ENCODE measurements at regions not wholly inside any gene's neighbourhood (a gene's known extent, or its start where the extent isn't known, plus 50 kb on each side); places are given as distances from the start of the nearest gene placed in this dataset.

DNA sequence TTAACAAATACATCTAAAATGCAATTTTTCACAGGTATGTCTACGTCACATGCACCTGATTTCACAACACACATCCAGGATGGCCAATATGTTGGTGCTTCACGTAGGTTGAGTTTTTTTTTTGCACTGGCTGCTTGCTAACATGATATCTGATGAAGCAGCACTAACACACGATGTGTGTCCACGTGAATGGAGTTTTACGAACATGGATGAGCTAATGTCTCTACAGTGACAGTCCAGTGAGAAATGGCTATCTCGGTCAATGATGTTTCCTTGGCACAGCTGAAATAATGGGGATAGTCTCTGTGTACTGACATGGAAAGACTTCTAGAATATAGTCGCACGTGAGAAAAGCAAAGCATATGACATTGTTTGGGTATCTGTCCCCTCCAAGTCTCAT lies 563.9 kb upstream of the ADARB2 start:
- no peak for ATAC-seq

DNA sequence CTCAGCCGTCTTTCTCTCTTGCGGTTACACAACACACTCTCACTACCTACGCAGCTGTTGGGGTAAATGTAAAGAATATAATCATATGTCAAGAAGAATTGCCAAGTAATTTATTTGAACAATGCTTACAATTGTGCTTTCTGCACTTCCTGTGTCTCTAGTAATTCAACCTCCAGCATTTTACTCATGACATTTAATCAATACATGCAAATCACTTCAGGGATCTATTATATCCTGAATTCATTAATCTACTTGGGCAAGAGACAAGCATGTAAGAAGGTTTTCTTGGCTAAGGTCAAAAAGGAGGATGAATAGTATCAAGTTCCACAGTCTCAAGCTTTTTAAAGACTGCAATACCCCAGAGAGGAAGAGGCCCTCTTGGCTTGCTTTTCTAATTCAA lies 562.9 kb upstream of the ADARB2 start:
- no peak for ATAC-seq
- intact Hi-C loops (cut with DNase I): no loop called here
- DNase-seq (ENCODE audit: low spot score): no peak

More for the DNA sequence above, 563.9 kb upstream of the ADARB2 start:
- intact Hi-C loops (cut with DNase I): no loop called here
- DNase-seq (ENCODE audit: low spot score): no peak

DNA sequence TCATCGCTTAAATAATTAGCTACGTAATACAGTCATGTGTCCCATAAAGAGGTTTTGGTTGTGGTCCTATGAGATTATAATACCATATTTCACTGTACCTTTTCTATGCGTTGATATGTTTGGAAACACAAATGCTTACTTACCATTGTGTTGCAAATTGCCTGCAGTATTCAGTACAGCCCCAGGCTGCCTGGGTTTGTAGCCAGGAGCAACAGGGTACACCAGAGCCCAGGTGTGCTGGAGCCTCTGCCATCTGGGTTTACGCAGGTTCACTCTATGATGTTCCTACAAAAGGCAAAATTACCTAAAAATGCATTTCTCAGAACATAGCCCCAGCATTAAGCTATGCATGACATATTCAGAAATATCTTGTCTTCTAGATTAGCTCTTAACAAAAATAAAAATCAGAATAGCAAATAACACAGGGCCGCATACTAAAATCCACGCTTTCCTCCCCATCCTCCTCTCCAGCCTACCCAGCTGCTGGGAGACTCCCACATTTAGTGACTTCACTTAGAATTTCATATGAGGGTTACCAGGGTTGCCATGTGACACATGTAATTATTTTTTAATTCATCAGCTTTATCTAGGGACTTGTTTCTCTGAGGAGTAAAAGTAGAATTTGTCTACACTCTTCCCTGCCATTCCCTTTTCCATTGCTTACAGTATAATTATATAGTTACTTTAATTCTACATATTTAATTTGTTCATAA lies 559.0 kb upstream of the ADARB2 start:
- no peak for ATAC-seq
- no peak for DNase-seq (ENCODE audit: low spot score)
- intact Hi-C loops (cut with DNase I): no loop called here

- intact Hi-C loops (cut with DNase I): no loop called here
- DNase-seq (ENCODE audit: low spot score): no peak
- no peak for ATAC-seq
Observed at GRCh38 chr10:2294739-2295138, 557.4 kb upstream of the ADARB2 start.

DNA sequence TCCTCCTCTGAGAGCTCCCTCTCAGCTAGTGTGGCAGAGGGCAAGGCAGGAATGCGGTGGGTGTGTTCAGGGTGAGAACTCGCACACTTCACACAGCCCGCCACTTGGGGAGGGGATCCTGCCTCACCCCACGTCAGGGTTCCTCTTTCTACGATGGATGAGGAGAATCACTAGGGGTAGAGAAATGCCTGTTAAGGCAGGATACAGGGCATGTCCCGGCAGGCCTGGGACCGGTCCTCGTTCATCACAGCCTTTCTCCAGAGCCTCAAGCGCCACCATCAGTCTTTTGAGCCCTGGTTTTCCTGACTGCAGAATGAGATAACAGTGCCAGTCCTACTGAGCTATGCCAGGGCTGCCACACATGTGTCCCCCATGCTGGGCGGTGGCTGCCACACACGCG lies 546.7 kb upstream of the ADARB2 start:
- DNase-seq (ENCODE audit: low spot score): no peak
- intact Hi-C loops (cut with DNase I): no loop called here
- no peak for ATAC-seq

DNA sequence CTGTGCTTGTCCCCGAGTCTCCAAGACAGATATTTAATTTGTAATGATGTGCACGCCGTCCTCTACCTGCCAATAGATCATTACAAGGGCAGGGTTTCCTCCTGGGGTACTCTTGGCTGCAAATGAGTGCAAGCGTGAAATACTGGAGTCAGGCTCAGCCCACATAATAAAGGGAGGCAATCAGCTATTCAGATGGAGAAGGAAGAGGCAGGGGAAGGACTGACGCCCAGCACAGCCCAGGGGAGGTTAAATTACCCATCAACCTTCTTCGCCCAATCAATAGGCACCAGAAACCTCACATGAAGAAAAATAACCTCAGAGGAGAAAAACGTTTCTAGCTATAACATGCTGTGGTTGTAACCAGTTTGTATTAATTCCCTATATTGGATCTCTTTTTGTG lies 544.9 kb upstream of the ADARB2 start:
- intact Hi-C loops (cut with DNase I): no loop called here

DNA sequence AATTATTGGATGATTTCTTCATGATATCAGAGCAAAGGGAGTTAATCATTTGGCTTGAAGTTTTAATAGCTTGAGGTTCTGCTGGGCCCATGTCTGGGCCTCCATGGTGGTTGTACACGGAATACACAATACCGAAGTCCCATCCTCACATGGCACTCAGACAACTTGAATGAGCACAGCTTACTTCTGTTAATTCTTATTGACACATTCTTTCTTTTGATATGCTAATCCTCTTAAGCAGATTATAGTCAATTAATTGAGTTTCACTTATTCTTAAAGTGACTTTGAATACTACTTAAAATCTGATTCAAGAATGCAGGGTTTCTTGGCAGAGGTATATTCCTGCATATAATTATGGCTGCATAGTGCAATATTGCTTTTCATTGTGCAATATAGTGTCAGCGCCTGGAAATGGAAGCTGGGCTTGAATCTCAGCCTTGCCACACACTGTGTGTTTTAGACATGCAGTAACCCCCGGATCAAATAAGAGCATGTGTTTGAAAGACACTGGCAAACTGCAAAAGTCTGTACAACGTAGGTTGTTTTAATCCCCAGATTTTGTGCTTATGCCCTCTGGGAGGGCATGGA lies 543.5 kb upstream of the ADARB2 start:
- DNase-seq (ENCODE audit: low spot score) (no peak), ATAC-seq (no peak)
- intact Hi-C loops (cut with DNase I): no loop called here

More for the DNA sequence above, 544.9 kb upstream of the ADARB2 start:
- DNase-seq (ENCODE audit: low spot score) (no peak), ATAC-seq (no peak)

DNA sequence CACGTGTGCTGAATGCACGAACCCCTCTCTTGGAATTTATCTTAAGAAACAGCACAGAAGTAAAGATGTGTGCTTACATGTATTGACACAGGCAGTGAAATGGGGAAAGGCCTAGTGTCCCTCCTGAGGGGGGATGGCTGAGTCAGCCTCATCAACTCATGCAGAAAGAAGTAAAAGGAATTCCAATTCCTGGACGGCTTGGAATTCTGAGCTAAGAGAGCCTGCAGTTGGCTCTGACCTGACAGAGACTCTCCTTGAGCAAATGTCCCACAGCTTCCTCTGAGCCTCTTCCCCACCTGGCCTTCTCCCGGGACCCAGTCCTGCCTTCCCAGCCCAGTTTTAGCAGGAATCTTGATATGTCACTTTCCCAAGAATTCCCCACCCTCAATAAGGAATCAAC lies 542.4 kb upstream of the ADARB2 start:
- intact Hi-C loops (cut with DNase I): no loop called here
- DNase-seq (ENCODE audit: low spot score) (no peak), ATAC-seq (no peak)

DNA sequence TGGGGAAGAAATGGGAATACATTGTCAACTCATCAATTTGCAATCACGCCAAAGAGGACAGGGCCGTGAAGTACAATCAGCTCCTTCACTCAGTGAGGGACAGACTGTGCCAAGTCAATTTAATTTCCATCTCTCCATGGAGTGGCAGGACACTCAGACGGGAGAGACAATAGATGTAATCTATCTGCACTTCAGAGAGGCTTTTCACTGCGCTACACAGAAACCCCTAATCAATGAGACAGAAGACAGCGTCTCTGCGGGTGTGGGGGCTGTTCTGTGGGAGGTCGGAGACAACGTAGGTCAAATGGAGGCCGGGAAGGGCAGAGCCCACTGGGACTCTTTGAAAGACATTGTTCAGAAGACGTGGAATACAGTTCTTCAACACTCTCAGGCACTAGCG lies 541.0 kb upstream of the ADARB2 start:
- no peak for DNase-seq (ENCODE audit: low spot score)
- intact Hi-C loops (cut with DNase I): no loop called here
- ATAC-seq: no peak

DNA sequence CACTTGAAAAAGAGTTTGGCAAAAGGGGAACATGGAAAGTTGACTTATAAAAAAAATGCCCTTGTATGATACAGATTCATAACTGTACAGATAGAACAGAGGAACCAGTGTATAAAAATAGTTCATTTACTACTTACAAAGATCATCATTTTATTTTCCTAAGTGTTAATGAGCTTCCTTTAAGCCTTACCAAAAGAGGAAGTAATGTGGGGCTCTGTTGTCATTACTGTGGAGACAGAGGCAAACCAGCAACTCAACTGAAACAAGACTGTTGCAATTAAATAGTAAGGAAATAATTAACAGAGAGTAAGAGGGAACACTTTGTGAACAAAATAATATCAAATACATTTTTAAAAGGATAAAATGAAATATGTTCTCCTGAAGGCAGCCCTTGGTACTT lies 526.2 kb upstream of the ADARB2 start:
- ATAC-seq: no peak
- DNase-seq (ENCODE audit: low spot score): no peak
- intact Hi-C loops (cut with DNase I): no loop called here

GRCh38 chr10:2262878-2263277 lies 525.6 kb upstream of the ADARB2 start:
- ATAC-seq: no peak
- intact Hi-C loops (cut with DNase I): no loop called here
- DNase-seq (ENCODE audit: low spot score): no peak

DNA sequence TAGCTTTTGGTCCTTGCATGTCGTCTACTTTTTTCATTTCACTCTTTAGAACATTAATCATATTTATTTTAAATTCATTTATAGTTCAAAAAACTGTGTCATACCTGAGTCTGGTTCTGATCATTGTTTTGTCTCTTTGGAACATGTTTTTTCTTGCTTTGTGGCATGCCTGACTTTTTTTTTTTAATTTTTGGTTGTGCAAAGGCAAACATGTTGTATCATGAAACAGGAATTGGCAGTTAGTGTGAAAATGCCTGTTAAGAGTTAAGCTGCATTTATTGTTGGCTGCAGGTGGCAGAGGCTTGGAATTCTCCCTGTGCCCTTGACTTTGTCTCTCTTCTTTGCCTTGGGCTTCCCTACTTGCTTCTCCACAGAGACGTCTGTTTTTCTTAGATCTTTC lies 525.0 kb upstream of the ADARB2 start:
- DNase-seq (ENCODE audit: low spot score) (no peak), ATAC-seq (no peak)
- intact Hi-C loops (cut with DNase I): no loop called here

DNA sequence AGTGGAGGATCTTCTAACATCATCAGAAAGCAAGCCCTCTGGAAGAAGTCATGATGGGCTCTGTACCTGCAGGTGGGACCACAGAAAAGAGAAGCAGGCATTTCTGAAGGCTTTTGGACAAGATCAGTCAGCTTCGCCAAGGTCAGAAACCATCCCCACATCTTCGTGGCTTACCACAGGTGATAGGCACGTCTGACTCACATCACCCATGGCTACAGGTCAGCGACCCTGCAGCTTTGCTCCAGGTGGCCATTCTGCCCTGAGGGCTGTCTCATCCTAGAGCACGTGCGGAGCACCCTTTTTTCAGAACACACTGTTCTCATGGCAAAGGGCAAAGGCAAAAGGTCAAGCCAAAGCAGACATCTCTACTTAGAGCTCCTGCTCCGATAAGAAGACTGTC lies 518.9 kb upstream of the ADARB2 start:
- intact Hi-C loops (cut with DNase I): no loop called here
- no peak for ATAC-seq
- DNase-seq (ENCODE audit: low spot score): no peak

DNA sequence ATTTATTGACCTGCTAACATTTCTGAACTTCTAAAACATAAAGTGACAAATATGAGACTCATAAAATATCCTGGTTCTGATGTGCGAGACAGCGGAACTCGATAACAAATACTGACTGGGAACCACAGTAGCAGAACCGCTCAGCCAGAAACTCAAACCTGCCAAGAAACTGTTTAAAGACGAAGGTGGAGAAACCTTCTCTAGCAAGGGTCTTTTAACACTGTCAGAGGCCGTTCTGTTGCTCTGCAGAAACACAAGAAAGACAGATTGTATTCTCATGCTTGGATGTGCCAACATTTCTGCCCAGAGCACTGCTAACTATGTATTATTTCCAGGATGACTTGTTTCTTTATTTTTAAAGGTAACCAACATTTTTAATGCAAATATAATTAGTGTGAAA lies 514.8 kb upstream of the ADARB2 start:
- DNase-seq (ENCODE audit: low spot score): no peak
- ATAC-seq: no peak
- intact Hi-C loops (cut with DNase I): no loop called here

DNA sequence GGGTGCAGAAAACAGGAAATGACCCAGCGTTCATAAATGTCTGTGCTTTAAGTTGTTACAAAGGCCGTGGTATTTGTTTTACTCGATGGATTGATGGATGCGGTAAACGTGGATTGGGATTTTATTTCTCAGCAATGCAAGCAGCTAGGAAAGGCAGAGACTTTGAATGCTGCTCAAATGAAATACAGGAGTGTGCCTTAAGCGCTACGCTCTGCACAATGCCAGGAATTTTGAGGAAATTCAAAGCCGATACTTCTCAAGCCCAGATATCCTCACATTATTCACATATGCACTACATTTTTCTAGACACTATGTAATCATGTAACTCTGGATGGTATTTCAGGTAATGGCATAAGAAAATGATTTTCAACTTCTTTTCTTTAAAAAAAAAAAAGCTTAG lies 514.3 kb upstream of the ADARB2 start:
- DNase-seq (ENCODE audit: low spot score) (no peak), ATAC-seq (no peak)
- intact Hi-C loops (cut with DNase I): no loop called here

GRCh38 chr10:2246747-2247146 lies 509.4 kb upstream of the ADARB2 start:
- DNase-seq (ENCODE audit: low spot score) (no peak), ATAC-seq (no peak)
- intact Hi-C loops (cut with DNase I): no loop called here

DNA sequence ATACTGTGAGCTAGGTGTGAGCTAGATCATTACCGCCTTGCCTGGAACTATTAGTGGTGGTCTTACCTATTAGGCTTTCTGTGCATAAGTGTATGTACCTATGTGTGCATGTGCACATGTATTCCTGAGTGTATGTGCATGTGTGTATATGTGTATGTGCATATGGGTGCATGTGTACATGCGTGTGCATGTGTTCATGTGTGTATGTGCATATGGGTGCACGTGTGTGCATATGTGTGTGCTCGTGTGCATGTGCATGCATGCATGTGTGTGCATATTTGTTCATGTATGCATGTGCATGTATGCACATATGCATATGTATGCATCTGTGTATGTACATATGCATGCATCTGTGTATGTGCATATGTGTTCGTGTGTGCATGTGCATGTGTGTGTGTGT lies 508.3 kb upstream of the ADARB2 start:
- no peak for ATAC-seq
- DNase-seq (ENCODE audit: low spot score): no peak
- intact Hi-C loops (cut with DNase I): no loop called here

GRCh38 chr10:2244471-2244870 lies 507.1 kb upstream of the ADARB2 start:
- intact Hi-C loops (cut with DNase I): no loop called here
- DNase-seq (ENCODE audit: low spot score) (no peak), ATAC-seq (no peak)

DNA sequence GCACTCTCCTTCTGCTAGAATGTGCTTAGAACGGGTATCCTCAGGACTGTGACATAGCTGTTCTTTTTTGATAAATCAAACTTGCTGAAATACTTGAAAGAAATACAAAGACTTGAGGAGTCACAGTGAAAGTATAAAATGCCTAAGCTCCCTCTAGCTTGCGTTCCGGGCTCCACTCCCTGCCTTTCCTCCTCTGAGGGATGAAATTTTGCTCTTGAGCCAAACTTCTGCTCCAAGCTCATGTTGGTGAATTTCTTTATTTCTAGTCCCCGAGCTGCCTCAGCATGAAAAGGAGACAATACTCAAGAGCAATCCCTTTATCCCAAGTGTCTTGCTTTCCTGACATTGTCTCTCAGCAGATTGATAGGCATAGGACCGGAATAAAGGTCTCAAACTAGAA lies 499.6 kb upstream of the ADARB2 start:
- intact Hi-C loops (cut with DNase I): no loop called here
- no peak for ATAC-seq
- no peak for DNase-seq (ENCODE audit: low spot score)

DNA sequence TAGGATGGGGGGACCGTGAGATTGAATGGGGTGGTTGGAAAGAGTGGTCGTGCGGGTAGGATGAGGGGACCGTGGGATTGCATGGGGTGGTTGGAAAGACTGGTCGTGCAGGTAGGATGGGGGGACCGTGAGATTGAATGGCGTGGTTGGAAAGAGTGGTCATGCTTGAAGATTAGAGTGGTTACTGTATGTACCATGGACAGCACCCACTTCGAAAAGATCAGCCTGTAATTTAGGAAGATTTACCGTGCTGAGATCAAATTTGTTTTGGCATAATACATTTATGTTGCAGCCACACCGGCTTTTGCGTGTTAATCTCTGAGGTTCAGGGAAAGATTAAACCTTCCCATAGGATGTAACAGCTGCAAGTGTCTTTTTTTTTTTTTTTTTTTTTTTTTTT lies 495.2 kb upstream of the ADARB2 start:
- ATAC-seq (no peak), DNase-seq (ENCODE audit: low spot score) (no peak)
- intact Hi-C loops (cut with DNase I): no loop called here

DNA sequence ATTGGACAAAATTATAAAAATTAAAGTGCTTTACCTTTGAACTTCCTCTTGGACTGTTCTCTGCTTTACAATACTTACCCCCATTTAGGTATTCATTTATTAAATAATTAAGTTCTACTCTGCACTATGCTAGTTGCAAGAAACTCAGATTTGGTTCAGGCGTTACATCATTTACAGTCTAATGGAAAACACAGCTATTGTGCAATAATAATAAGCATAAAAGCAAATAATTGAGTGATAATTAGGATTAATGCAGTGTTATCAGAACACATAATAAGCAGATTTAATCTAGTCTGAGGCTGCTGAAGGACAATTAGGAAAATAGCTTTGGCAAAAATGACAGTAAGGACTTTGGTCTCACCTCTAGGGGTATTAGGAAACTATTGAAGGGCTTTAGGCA lies 493.2 kb upstream of the ADARB2 start:
- intact Hi-C loops (cut with DNase I): no loop called here
- ATAC-seq: no peak
- DNase-seq (ENCODE audit: low spot score): no peak

All from sciatic nerve (tissue), 2 donors.